Sciatic nerve (tissue), 2 donors: ENCODE measurements at regions not wholly inside any gene's neighbourhood (a gene's known extent, or its start where the extent isn't known, plus 50 kb on each side); places are given as distances from the start of the nearest gene placed in this dataset.

Experiments
- ATAC-seq: fragments of 200-7000 bp; cut with Tn5 transposase; one replicate; pipeline ENCODE4 v1.9.1; 2020; ENCODE audit warnings: mild to moderate bottlenecking, moderate library complexity
- DNase-seq: peaks from one replicate; pipeline ENCODE4 v3.0.0-alpha.2; 2020; ENCODE audit warnings: low spot score
- intact Hi-C: fragments of 100-400 bp; cut with DNase I; formaldehyde crosslinking; loops from one replicate; pipeline ENCODE4 v1.14.2; 2022
- donor health status: DM: no; HTN: no; CAD: no.
- donor health status: DM: no; HTN: no; CAD: no.

DNA sequence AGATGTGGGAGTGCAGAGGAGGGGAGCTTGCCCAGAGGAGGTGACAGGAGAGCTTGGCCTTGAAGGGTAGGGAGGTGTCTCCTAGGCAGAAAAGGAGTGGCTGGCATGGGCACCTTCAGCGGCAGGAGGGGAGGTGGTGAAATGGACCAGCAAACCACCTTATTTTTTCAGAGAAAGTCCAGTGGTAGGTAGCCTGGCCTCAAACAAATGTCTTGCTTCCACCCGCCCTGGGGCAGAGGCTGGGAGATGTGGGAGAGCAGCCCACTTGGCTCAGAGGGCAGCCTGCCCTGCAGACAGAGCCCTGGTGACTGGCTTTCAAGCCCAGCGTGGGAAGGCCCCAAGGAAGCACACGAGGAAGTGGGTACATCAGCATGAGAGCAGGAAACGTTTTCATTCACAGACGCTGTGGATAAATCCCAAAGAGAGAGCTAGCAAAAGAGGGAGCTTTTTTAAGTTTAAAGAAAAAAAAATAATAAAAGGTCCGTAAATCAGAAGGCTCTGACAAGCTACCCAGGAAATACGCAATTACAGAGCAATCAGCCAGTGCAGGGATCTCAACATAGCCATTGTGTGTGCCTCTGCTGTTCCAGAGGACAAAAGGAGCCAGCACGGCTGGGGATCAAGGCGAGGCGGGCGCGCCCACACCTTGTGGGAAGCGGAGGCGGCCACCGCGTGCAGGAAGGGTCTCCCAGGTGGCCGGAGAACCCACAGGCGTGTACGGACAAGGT, 238.7 kb upstream of the PLET1 start:
- ATAC-seq = no peak
- DNase-seq = no peak
- intact Hi-C loops = no loop called here

GRCh38 chr11:112499881-112500204, 239.2 kb upstream of the PLET1 start:
- DNase-seq (no peak), ATAC-seq (no peak)
- intact Hi-C loops = no loop called here

DNA sequence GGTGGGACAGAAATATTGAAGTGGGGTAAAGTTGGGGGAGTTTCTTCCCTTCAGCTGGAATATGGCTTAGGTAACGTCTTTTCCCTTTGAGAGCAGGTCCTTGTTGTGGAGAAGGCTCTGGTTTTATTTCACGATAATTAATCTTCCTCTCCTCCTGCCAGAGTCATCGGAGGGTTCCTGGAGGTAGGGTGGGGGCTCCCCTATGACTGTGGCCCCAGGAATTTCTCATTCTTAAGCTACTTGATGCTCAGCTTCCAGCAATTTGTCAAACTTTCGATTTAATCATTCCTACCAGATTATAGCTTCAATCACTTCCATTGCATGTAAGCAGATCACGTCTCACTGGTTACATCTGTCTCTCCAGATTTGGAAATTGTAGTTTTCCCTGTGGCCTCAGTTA, 242.8 kb upstream of the PLET1 start:
- no peak for DNase-seq
- intact Hi-C loops = no loop called here
- ATAC-seq = no peak

DNA sequence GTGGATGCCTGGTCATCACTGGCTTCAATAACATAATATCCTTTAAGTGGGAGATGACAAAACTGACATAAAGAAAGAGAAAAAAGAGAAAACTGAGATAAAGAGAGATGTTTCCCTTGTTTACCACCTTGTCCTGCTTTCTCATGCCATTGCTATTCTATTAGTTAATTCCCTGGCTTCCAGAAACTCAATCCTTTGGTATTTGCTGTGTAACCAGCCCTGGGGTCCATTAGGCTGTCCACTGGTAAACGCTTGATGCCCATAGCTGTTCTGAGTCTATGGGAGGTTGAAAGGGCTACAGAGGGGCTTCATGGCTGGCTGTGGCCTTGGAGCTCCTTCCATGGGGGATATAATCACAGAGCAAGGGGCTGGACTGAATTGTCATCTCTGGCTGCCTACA, 243.4 kb upstream of the PLET1 start:
- DNase-seq (no peak), ATAC-seq (no peak)
- intact Hi-C loops = no loop called here

DNA sequence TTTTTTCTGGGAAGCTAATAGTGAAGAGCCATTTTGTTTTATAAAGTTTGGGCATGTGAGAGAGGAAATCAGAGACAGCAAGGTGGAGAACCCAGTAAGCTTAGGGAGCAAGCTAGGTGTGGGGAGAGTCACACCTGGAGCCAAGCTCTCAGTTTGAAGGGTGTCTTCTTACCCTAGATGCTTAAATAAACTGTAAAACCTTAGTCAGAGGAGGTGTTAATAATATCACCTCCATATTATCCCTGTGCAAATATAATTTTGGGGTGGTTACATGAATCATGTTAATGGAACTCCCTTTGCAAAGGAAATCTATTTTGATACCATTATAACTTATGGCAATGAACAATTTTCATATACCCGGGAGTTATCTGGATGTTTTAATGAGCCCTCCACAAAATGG, 246.2 kb upstream of the PLET1 start:
- intact Hi-C loops = no loop called here
- no peak for DNase-seq
- ATAC-seq = no peak

DNA sequence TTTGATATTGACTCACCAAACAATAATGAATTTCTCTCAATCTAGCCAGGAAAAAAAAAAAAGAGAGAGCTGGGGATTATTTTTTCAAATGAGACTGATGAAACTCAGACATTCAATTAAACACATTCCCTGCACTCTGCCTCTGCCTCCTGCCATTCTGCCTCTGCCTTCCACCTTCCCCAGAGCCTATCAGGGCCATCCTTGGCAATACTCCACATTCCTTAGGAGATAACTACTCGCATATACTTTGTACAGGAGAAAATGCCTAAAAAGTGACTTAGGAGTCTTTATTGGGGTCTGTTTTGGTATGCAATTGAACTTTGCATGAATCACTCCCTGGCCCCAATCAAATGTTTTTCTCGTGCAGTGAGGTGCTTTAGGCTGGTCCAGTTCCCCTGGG, 246.6 kb upstream of the PLET1 start:
- ATAC-seq = no peak
- intact Hi-C loops = no loop called here
- DNase-seq = no peak

- no peak for DNase-seq
- no peak for ATAC-seq
- intact Hi-C loops = no loop called here
Observed at GRCh38 chr11:112508750-112509149, 248.1 kb upstream of the PLET1 start.

- DNase-seq = no peak
- no peak for ATAC-seq
- intact Hi-C loops = no loop called here
Observed at GRCh38 chr11:112509300-112509699, 248.6 kb upstream of the PLET1 start.

DNA sequence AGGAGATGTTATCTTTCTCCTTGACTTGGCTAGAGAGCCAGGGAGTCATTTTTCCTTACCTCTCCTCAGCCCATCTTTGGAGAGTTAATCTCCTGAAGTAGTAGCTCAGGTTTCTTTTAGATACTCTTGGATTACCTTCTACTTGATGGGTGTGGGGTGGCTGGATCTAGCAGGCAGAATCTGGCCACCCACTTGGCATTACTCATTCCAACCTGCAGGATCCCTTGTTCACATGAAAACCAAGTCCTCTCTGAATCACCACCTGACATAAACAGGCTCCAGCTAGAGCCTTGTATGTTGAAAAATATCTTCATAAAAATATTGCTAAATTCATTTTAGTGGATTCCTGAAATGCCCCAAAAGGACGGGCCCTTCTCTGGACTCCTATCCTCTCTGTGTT, 250.6 kb upstream of the PLET1 start:
- ATAC-seq (no peak), DNase-seq (no peak)
- intact Hi-C loops = no loop called here

DNA sequence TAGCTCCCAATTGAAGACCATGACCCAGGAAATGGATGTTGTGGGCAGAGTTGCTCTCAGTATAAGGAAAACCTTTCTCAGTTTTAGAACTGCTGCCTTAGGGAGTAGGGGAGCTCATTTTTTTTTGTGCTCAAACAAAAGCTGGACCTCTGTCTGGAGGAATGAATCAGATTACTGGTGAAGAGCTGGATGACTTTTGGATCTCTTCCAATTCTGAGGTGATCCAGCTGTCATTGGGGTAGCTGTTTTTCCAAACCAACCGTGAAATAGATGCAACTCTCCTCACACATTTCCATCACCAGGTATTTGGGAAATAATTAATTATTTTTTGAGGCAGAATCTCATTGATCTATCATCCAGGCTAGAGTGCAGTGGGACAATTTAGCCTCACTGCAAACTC, 251.3 kb upstream of the PLET1 start:
- ATAC-seq = no peak
- no peak for DNase-seq
- intact Hi-C loops = no loop called here

- intact Hi-C loops = no loop called here
- ATAC-seq (no peak), DNase-seq (no peak)
Observed at GRCh38 chr11:112513417-112513816, 252.8 kb upstream of the PLET1 start.

GRCh38 chr11:112514011-112514740, 253.5 kb upstream of the PLET1 start:
- ATAC-seq = no peak
- DNase-seq = no peak
- intact Hi-C loops = no loop called here

DNA sequence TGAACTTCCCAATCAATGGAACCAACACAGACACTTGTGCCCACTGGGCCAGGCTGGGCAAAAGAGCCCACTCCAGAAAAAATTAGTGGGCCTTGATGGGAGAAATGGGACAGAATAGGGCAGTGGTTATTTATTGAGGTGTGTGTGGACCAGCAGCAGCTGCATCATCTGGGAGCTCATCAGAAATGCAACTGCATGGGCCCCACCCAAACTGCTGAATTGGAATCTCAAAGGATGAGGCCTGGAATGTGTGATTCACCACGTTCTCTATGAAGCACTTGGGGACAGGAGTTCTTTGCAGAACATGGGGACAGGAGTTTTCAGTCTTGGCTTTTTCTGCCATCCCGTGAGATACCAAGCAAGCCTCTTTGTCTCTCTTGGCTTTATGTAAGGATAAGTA, 255.6 kb upstream of the PLET1 start:
- ATAC-seq (no peak), DNase-seq (no peak)
- intact Hi-C loops = no loop called here

GRCh38 chr11:112516755-112517154, 256.1 kb upstream of the PLET1 start:
- ATAC-seq = no peak
- no peak for DNase-seq
- intact Hi-C loops = no loop called here

DNA sequence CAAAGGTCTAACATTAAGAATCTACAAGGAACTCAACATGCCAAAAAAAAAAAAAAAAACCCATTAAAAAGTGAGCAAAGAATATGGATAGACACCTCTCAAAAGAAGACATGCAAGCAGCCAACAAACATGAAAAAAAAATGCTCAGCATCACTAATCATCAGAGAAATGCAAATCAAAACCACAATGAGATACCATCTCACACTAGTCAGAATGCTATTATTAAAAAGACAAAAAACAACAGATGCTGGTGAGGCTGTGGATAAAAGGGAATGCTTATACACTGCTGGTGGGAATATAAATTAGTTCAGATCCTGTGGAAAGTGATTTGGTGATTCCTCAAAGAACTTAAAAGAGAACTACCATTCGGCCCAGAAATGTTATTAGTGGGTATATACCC, 257.7 kb upstream of the PLET1 start:
- no peak for DNase-seq
- no peak for ATAC-seq
- intact Hi-C loops = no loop called here

DNA sequence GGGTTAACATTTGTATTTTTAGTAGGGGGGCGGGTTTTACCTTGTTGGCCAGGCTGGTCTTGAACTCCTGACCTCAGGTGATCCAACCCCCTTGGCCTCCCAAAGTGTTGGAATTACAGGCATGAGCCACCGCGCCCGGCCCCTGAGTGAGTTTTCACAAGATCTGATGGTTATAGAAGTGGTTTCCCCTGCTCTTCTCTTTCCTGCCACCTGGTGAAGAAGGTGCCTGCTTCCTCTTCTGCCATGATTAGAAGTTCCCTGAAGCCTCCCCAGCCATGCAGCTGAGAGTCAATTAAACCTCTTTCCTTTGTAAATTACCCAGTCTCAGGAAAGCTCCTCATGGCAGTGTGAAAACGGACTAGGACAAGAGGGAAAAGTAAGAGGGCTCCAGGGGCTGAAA, 259.1 kb upstream of the PLET1 start:
- intact Hi-C loops = no loop called here
- ATAC-seq (no peak), DNase-seq (no peak)

DNA sequence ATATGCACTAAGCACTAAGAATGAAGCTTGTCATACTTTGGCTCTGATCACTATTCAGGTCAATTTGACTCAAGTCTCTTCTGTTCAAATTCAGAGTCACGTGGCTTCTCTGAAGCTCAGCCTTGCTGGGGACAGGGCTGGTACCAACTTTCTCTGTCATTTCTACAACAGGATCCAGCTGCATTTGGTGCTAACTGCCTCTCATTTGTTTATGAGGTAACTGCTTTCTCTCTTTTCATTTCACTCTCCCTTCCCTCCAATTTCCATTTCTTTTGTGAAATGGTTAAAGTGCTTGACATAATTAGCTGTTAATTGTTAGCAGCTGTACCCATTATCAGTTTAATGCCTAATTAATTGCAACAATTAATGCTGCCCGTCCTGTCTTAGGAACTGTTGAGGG, 259.7 kb upstream of the PLET1 start:
- no peak for DNase-seq
- intact Hi-C loops = no loop called here
- ATAC-seq = no peak

DNA sequence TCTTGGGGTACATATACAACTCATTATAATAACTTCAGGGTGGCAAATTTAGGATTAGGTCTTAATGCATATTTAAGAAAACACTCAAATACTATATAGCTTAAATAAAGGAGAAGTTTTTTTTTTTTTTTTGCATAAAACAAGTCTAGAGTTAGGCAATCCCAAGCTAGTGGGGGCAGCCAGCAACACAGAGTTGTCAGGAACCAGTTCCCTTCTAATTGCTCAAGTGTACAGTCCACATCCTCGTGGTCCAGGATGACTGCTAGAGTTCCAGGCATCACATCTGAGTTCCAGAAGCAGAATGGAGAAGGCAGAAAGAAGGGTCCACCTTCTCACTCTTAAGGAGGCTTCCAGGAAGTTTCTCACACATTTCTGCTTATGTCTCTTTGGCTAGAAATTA, 261.9 kb upstream of the PLET1 start:
- intact Hi-C loops = no loop called here
- DNase-seq (no peak), ATAC-seq (no peak)

GRCh38 chr11:112523031-112523430, 262.4 kb upstream of the PLET1 start:
- no peak for DNase-seq
- ATAC-seq = no peak
- intact Hi-C loops = no loop called here

- peak; percentile 43 for ATAC-seq
- no peak for DNase-seq
- intact Hi-C loops = no loop called here
Observed at GRCh38 chr11:112523477-112523876, 262.8 kb upstream of the PLET1 start.

DNA sequence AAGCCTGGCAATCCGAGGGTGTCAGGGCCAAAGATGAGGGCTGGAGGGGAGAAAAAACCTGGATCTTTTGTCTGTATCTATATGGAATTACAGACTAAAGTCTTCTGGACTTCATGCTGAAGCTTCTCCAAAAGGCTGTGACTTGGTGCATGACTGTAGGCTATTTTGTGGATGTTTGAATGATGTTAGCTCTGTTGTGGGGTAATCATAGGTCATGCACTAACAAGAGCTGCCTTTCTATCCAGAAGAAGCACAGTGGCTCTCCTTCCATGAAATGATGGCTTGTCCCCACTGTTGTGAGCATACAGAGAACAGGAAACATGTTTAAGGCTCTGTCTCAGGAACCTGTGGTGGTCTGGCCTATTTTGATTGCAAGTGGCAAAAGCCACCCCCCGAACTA, 263.3 kb upstream of the PLET1 start:
- intact Hi-C loops = no loop called here
- DNase-seq = no peak
- ATAC-seq = peak; percentile 50
